ENCODE measurements at regions not wholly inside any gene's neighbourhood (a gene's known extent, or its start where the extent isn't known, plus 50 kb on each side); places are given as distances from the start of the nearest gene placed in this dataset.

DNA sequence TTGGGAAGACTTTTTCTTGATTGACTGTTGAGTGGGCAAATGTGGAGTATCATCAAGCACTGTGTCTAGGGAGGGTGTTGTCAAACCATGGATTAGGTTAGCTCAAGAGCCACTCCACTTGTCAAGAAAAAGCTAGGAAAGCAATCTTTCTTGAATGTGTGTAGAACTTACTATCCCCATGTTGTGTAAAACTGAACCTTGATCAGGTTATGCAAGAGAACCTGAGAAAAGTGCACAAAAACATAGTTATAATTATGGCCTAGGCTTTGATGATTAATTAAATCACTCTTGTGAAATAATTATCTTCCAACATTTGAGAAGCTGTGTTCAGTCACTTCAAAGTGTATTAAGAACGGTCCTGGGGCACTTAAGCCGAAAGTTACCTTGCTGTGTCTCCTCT is 238.2 kb upstream of the OBI1 start:
- TF ChIP-seq REST (IDR thresholded peaks at IDR 0.05) (no peak), CEBPB (IDR thresholded peaks at IDR 0.05) (no peak), POLR2A (IDR thresholded peaks at IDR 0.05; ENCODE audit: low read length) (no peak), NFE2L2 (conservative IDR thresholded peaks at IDR 0.05; ENCODE audit: low read length) (no peak), HMGXB4 (CRISPR knock-in tag; IDR thresholded peaks at IDR 0.05; ENCODE audit: borderline replicate concordance) (no peak), RAD21 (conservative IDR thresholded peaks at IDR 0.05 in 1 of 2, IDR thresholded peaks at IDR 0.05 in 1 of 2) (no peak)
- TF ChIP-seq, protein P1, sequence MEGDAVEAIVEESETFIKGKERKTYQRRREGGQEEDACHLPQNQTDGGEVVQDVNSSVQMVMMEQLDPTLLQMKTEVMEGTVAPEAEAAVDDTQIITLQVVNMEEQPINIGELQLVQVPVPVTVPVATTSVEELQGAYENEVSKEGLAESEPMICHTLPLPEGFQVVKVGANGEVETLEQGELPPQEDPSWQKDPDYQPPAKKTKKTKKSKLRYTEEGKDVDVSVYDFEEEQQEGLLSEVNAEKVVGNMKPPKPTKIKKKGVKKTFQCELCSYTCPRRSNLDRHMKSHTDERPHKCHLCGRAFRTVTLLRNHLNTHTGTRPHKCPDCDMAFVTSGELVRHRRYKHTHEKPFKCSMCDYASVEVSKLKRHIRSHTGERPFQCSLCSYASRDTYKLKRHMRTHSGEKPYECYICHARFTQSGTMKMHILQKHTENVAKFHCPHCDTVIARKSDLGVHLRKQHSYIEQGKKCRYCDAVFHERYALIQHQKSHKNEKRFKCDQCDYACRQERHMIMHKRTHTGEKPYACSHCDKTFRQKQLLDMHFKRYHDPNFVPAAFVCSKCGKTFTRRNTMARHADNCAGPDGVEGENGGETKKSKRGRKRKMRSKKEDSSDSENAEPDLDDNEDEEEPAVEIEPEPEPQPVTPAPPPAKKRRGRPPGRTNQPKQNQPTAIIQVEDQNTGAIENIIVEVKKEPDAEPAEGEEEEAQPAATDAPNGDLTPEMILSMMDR (IDR thresholded peaks at IDR 0.05) = no peak
- TF ChIP-seq, protein P2, sequence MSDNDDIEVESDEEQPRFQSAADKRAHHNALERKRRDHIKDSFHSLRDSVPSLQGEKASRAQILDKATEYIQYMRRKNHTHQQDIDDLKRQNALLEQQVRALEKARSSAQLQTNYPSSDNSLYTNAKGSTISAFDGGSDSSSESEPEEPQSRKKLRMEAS (IDR thresholded peaks at IDR 0.05) = no peak

Data from A549 (cell line).